ENCODE measurements at regions not wholly inside any gene's neighbourhood (a gene's known extent, or its start where the extent isn't known, plus 50 kb on each side); places are given as distances from the start of the nearest gene placed in this dataset.

DNA sequence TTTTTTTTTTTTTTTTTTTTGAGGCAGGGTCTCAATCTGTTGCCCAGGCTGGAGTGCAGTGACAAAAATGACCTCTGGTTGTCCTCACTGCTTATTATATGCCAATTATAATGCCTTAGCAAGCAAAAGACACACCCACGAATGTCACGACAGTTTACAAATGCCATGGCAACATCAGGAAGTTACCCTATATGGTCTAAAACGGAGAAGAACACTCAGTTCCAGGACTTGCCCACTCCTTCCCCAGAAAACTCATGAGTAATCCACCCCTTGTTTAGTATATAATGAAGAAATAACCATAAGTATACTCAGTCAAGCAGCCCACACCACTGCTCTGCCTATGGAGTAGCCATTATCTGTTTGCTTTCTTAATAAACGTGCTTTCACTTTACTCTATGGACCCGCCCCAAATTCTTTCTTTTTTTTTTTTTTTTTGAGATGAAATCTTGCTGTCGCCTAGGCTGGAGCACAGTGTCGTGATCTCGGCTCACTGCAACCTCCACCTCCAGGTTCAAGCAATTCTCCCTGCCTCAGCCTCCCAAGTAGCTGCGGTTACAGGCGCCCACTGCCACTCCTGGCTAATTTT, 106.2 kb downstream of the SMIM20 start:
- no peak for DNase-seq
- H3K4me1 Mint-ChIP-seq (ENCODE audit: low read depth, unreplicated experiment): peaks cover 43% of the 10 kb centered on the region
- Histone ChIP-seq H3K36me3 (ENCODE audit: control insufficient read depth, insufficient read depth, low read length) (no peaks in the 10 kb centered on the region), H3K27me3 (replicated peaks; ENCODE audit: control insufficient read depth, insufficient read depth, low read length) (no peaks in the 10 kb centered on the region), H3K4me3 (ENCODE audit: low read depth, low read length) (no peak overlapping the region), H3K9me3 (no peaks in the 10 kb centered on the region), H3K4me1 (peaks cover 22% of the 10 kb centered on the region)
- no peak overlapping the region for H3K4me3 Mint-ChIP-seq (ENCODE audit: unreplicated experiment)
- CTCF ChIA-PET: no interaction called here
- TF ChIP-seq CTCF (IDR thresholded peaks at IDR 0.05; ENCODE audit: insufficient read depth in 1 of 2, low read depth in 1 of 2, low read length in 1 of 2, severe bottlenecking in 1 of 2, unreplicated experiment in 1 of 2): no peak
- BruUV-seq (replicated peaks): no TSS peak
- intact Hi-C loops (cut with micrococcal nuclease; ENCODE audit: unreplicated experiment): loop anchor here (10.0 kb wide), 1 partner anchor 305 kb away; the partner anchor contains the start of gene RBPJ
- H3K27me3 Mint-ChIP-seq (ENCODE audit: insufficient read depth, unreplicated experiment): no peaks in the 10 kb centered on the region
- POLR2A ChIA-PET: no interaction called here
- no peaks in the 10 kb centered on the region for H3K9me3 Mint-ChIP-seq (ENCODE audit: unreplicated experiment)
- no peaks in the 10 kb centered on the region for H3K36me3 Mint-ChIP-seq (ENCODE audit: insufficient read depth, unreplicated experiment)
- H3K27ac Mint-ChIP-seq (ENCODE audit: unreplicated experiment): peak overlapping the region; percentile 57

- no peaks in the 10 kb centered on the region for H3K27me3 Mint-ChIP-seq (ENCODE audit: insufficient read depth, unreplicated experiment)
- POLR2A ChIA-PET: no interaction called here
- H3K9me3 Mint-ChIP-seq (ENCODE audit: unreplicated experiment): no peaks in the 10 kb centered on the region
- no TSS peak for BruUV-seq (replicated peaks)
- no peaks in the 10 kb centered on the region for H3K36me3 Mint-ChIP-seq (ENCODE audit: insufficient read depth, unreplicated experiment)
- H3K4me1 Mint-ChIP-seq (ENCODE audit: low read depth, unreplicated experiment): peaks cover 43% of the 10 kb centered on the region
- no peak for DNase-seq
- peaks cover 22% of the 10 kb centered on the region for H3K4me1 ChIP-seq
- H3K27ac Mint-ChIP-seq (ENCODE audit: unreplicated experiment): peak overlapping the region; percentile 57
- intact Hi-C loops (cut with micrococcal nuclease; ENCODE audit: unreplicated experiment): loop anchor here (10.0 kb wide), 1 partner anchor 304 kb away; the partner anchor contains the start of gene RBPJ
- TF ChIP-seq CTCF (IDR thresholded peaks at IDR 0.05; ENCODE audit: insufficient read depth in 1 of 2, low read depth in 1 of 2, low read length in 1 of 2, severe bottlenecking in 1 of 2, unreplicated experiment in 1 of 2): no peak
- H3K4me3 Mint-ChIP-seq (ENCODE audit: unreplicated experiment): no peak overlapping the region
- no peaks in the 10 kb centered on the region for H3K9me3 ChIP-seq
- CTCF ChIA-PET: no interaction called here
- H3K4me3 ChIP-seq (ENCODE audit: low read depth, low read length): no peak overlapping the region
- no peaks in the 10 kb centered on the region for H3K27me3 ChIP-seq (replicated peaks; ENCODE audit: control insufficient read depth, insufficient read depth, low read length)
- H3K36me3 ChIP-seq (ENCODE audit: control insufficient read depth, insufficient read depth, low read length): no peaks in the 10 kb centered on the region
Measured at GRCh38 chr4:26020881-26021280, 106.9 kb downstream of the SMIM20 start.

- no TSS peak for BruUV-seq (replicated peaks)
- TF ChIP-seq CTCF (IDR thresholded peaks at IDR 0.05; ENCODE audit: insufficient read depth in 1 of 2, low read depth in 1 of 2, low read length in 1 of 2, severe bottlenecking in 1 of 2, unreplicated experiment in 1 of 2): no peak
Measured at GRCh38 chr4:26021417-26022345, 107.7 kb downstream of the SMIM20 start.

More at GRCh38 chr4:26021417-26022345, 107.7 kb downstream of the SMIM20 start:
- Mint-ChIP-seq H3K27me3 (ENCODE audit: insufficient read depth, unreplicated experiment) (no peaks in the 10 kb centered on the region), H3K4me1 (ENCODE audit: low read depth, unreplicated experiment) (peaks cover 43% of the 10 kb centered on the region), H3K27ac (ENCODE audit: unreplicated experiment) (peak overlapping the region; percentile 57), H3K36me3 (ENCODE audit: insufficient read depth, unreplicated experiment) (no peaks in the 10 kb centered on the region), H3K4me3 (ENCODE audit: unreplicated experiment) (peak overlapping the region; percentile 29), H3K9me3 (ENCODE audit: unreplicated experiment) (no peaks in the 10 kb centered on the region)
- POLR2A ChIA-PET: interaction anchor here (0.7 kb wide), 2 partner anchors 11 to 454 kb away, joined by 5 to 6 read pairs; no protein-coding TSS in a partner anchor
- no peak overlapping the region for H3K4me3 ChIP-seq (ENCODE audit: low read depth, low read length)
- H3K9me3 ChIP-seq: no peaks in the 10 kb centered on the region
- CTCF ChIA-PET: interaction anchor here (0.7 kb wide), 1 partner anchor 281 kb away, joined by 3 read pairs; no protein-coding TSS in a partner anchor
- intact Hi-C loops (cut with micrococcal nuclease; ENCODE audit: unreplicated experiment): loop anchor here (1.0 to 10.0 kb wide), 3 partner anchors 33 to 389 kb away; partner anchors contain the start of gene RBPJ
- H3K4me1 ChIP-seq: peaks cover 22% of the 10 kb centered on the region
- no peaks in the 10 kb centered on the region for H3K27me3 ChIP-seq (replicated peaks; ENCODE audit: control insufficient read depth, insufficient read depth, low read length)
- no peaks in the 10 kb centered on the region for H3K36me3 ChIP-seq (ENCODE audit: control insufficient read depth, insufficient read depth, low read length)
- DNase-seq: no peak
